ENCODE measurements at regions not wholly inside any gene's neighbourhood (a gene's known extent, or its start where the extent isn't known, plus 50 kb on each side); places are given as distances from the start of the nearest gene placed in this dataset.

GRCh38 chr12:65707051-65707450 is 117.2 kb upstream of the HMGA2 start:
- TF ChIP-seq CTCF (IDR thresholded peaks at IDR 0.05): no peak

GRCh38 chr12:65712260-65713004 is 111.9 kb upstream of the HMGA2 start:
- TF ChIP-seq CTCF (IDR thresholded peaks at IDR 0.05): no peak

GRCh38 chr12:65715961-65716360 is 108.3 kb upstream of the HMGA2 start:
- TF ChIP-seq CTCF (IDR thresholded peaks at IDR 0.05): no peak

- no peak for TF ChIP-seq CTCF (IDR thresholded peaks at IDR 0.05)
Measured at GRCh38 chr12:65720136-65721130, 103.8 kb upstream of the HMGA2 start.

- no peak for TF ChIP-seq CTCF (IDR thresholded peaks at IDR 0.05)
Measured at GRCh38 chr12:65721541-65722190, 102.6 kb upstream of the HMGA2 start.

- no peak for TF ChIP-seq CTCF (IDR thresholded peaks at IDR 0.05)
Measured at GRCh38 chr12:65725376-65725775, 98.9 kb upstream of the HMGA2 start.

GRCh38 chr12:65728455-65728847 is 95.8 kb upstream of the HMGA2 start:
- no peak for TF ChIP-seq CTCF (IDR thresholded peaks at IDR 0.05)

Data from LNCAP (cell line).